ENCODE measurements at regions not wholly inside any gene's neighbourhood (a gene's known extent, or its start where the extent isn't known, plus 50 kb on each side); places are given as distances from the start of the nearest gene placed in this dataset.

DNA sequence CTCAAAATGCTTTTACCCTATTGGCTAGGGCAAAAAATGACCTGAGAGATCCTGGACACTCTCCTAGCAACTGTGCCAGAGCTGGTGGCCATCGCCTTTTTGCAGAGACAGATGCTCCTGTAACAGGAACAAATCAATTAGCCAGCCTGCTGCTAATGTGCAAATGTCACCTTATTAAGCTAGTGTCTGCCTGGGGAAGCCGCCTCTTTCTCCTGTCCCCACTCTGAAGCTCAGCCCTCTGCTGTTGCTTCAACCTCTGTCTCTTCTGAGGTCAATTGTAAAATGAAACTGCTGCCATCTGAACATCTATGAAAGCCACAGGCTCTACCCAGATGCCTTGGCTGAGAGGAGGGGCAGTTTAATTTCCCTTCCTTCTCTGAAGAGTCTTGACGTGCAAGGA lies 85.5 kb upstream of the CACNA1E start:
- intact Hi-C loops (cut with micrococcal nuclease; ENCODE audit: unreplicated experiment) (no loop called here), in situ Hi-C loops (cut with HindIII; ENCODE audit: extremely low pct_ligation_motif_present, low pct_unique_long_range_greater_than_20kb) (no loop called here)
- 0% methylated on average over 3 of the region's 3 CpGs for WGBS (ENCODE audit: low lambda C conversion rate)
- Histone ChIP-seq H3K27me3 (ENCODE audit: control insufficient read depth in 1 of 2, insufficient read depth in 2 of 2, low read length in 2 of 2) (peaks cover 1 to 5% of the 10 kb centered on the region in 2 experiments; a peak in 3 of 5 replicates), H3K9ac (ENCODE audit: insufficient read depth, low read depth, low read length) (no peak overlapping the region), H4K20me1 (ENCODE audit: insufficient read depth, low read length) (no peaks in the 10 kb centered on the region), H3K4me2 (ENCODE audit: low read depth, low read length) (no peak overlapping the region), H3K36me3 (replicated peaks in 1 of 2; ENCODE audit: control insufficient read depth in 1 of 2, insufficient read depth in 2 of 2, low read length in 2 of 2) (no peaks in the 10 kb centered on the region), H3K4me3 (replicated peaks in 1 of 3; ENCODE audit: insufficient read depth in 1 of 3, low read depth in 2 of 3, low read length in 3 of 3) (no peak overlapping the region), H2AFZ (ENCODE audit: low read length) (no peak overlapping the region), H3K9me3 (ENCODE audit: low read length) (no peaks in the 10 kb centered on the region), H3K4me1 (ENCODE audit: insufficient read depth, low read length) (no peaks in the 10 kb centered on the region), H3K79me2 (ENCODE audit: insufficient read depth, low read length) (no peaks in the 10 kb centered on the region), H3K27ac (ENCODE audit: extremely low read length, insufficient read depth, low read length) (no peak overlapping the region)
- DNase-seq (ENCODE audit: low spot score) (no peak), FAIRE-seq (no peak), ATAC-seq (no peak)
- ChIA-PET CTCF (ENCODE audit: low intra/inter-chr PET ratio, low total read pairs) (no interaction called here), POLR2A (no interaction called here)
- TF ChIP-seq ZNF672 (CRISPR knock-in tag; IDR thresholded peaks at IDR 0.05): no peak
- TF ChIP-seq FOXM1 (CRISPR knock-in tag; IDR thresholded peaks at IDR 0.05): no peak
- no peak for TF ChIP-seq GABPA (IDR thresholded peaks at IDR 0.05; ENCODE audit: low read depth, low read length)
- no peak for TF ChIP-seq GABPA (CRISPR knock-in tag; IDR thresholded peaks at IDR 0.05; ENCODE audit: low read depth)
- TF ChIP-seq DNMT3B (CRISPR knock-in tag; conservative IDR thresholded peaks at IDR 0.05): no peak
- no peak for TF ChIP-seq ZNF709 (CRISPR knock-in tag; IDR thresholded peaks at IDR 0.05)
- TF ChIP-seq RARG (CRISPR knock-in tag; IDR thresholded peaks at IDR 0.05; ENCODE audit: low read depth): no peak
- TF ChIP-seq MAFF (IDR thresholded peaks at IDR 0.05; ENCODE audit: low read depth, low read length): no peak
- no peak for TF ChIP-seq ZNF530 (CRISPR knock-in tag; IDR thresholded peaks at IDR 0.05; ENCODE audit: low read depth)
- no peak for TF ChIP-seq ZNF792 (CRISPR knock-in tag; IDR thresholded peaks at IDR 0.05)
- no peak for TF ChIP-seq SKIL (CRISPR knock-in tag; IDR thresholded peaks at IDR 0.05; ENCODE audit: borderline replicate concordance)
- TF ChIP-seq RFX3 (CRISPR knock-in tag; IDR thresholded peaks at IDR 0.05): no peak
- TF ChIP-seq ZNF800 (CRISPR knock-in tag; IDR thresholded peaks at IDR 0.05): no peak
- no peak for TF ChIP-seq ZNF317 (CRISPR knock-in tag; IDR thresholded peaks at IDR 0.05)
- TF ChIP-seq ZNF605 (CRISPR knock-in tag; IDR thresholded peaks at IDR 0.05): no peak
- no peak for TF ChIP-seq CBX5 (CRISPR knock-in tag; IDR thresholded peaks at IDR 0.05; ENCODE audit: borderline replicate concordance)
- no peak for TF ChIP-seq CHCHD3 (CRISPR knock-in tag; IDR thresholded peaks at IDR 0.05)
- no peak for TF ChIP-seq KLF11 (CRISPR knock-in tag; IDR thresholded peaks at IDR 0.05)
- no TSS peak for BruUV-seq (replicated peaks)
